Vagina (tissue), 2 donors: ENCODE measurements at regions not wholly inside any gene's neighbourhood (a gene's known extent, or its start where the extent isn't known, plus 50 kb on each side); places are given as distances from the start of the nearest gene placed in this dataset.

Experiments used
- DNase-seq, 2 donors: peaks; one replicate each; pipeline ENCODE4 v3.0.0-alpha.2; 2017; ENCODE audit errors: extremely low spot score in 2 of 2
- H3K27ac ChIP-seq: fragments of 200-600 bp; sonication (generic); one replicate; pipeline ENCODE4 v1.5.1; 2019
- H3K27me3 ChIP-seq: fragments of 200-600 bp; sonication (generic); one replicate; pipeline ENCODE4 v1.5.1; 2019
- H3K36me3 ChIP-seq, 2 donors: fragments of 200-600 bp; sonication (generic); one replicate each; pipeline ENCODE4 v1.5.1; 2017 to 2019
- H3K4me1 ChIP-seq: fragments of 200-600 bp; sonication (generic); one replicate; pipeline ENCODE4 v1.5.1; 2019
- H3K4me3 ChIP-seq, 2 donors: fragments of 200-600 bp; sonication (generic); 1 replicate in 1 of 2; 2 replicates in 1 of 2; pipeline ENCODE4 v1.5.1; 2016 to 2019
- H3K9me3 ChIP-seq: fragments of 200-600 bp; sonication (generic); one replicate; pipeline ENCODE4 v1.5.1; 2019
- CTCF ChIP-seq, 3 experiments: fragments of 450-650 bp in 2 of 3; fragments of 200-600 bp in 1 of 3; sonication (generic) in 1 of 3; IDR thresholded peaks; one replicate each; pipeline ENCODE4 v1.5.1; 2017 to 2019; ENCODE audit warnings: antibody characterized with exemption in 3 of 3, mild to moderate bottlenecking in 2 of 3, moderate library complexity in 2 of 3
- POLR2A ChIP-seq, 2 donors: fragments of 450-650 bp; IDR thresholded peaks; one replicate each; pipeline ENCODE4 v1.6.1; 2017; ENCODE audit warnings: antibody characterized with exemption in 2 of 2, mild to moderate bottlenecking in 2 of 2, moderate library complexity in 2 of 2
- POLR2AphosphoS5 ChIP-seq, 2 donors: sonication (generic); formaldehyde crosslinking; IDR thresholded peaks; one replicate each; pipeline ENCODE4 v1.9.0; 2017; ENCODE audit warnings: antibody characterized with exemption in 2 of 2, mild to moderate bottlenecking in 2 of 2, low read depth in 1 of 2; ENCODE audit not compliant: insufficient read depth in 1 of 2
- intact Hi-C: fragments of 100-400 bp; cut with DNase I; formaldehyde crosslinking; loops from one replicate; pipeline ENCODE4 v1.15.1; 2023

DNA sequence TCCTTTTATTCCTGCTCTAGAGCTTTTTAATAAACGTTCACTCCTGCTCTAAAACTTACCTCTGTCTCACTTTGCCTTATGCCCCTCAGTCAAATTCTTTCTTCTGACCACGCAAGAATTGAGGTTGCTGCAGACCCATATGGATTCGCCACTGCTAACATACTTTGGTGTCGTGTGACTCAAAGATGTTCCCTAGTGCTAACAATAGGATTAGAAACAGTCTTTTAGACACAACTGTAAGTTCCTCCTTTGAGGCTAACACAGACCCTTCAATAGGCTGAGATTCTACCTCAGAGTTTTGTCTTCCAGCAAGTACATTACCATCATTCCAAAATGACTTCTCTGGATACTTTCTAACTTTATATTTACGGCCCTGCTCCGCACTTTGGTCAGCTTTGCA is 149.5 kb upstream of the COX10 start:
- Histone ChIP-seq H3K36me3 (no peaks in the 10 kb centered on the region), H3K27ac (no peak overlapping the region), H3K9me3 (no peaks in the 10 kb centered on the region), H3K4me1 (no peaks in the 10 kb centered on the region), H3K4me3 (no peak overlapping the region), H3K27me3 (no peaks in the 10 kb centered on the region)
- peak in 1 of 2 donors; percentile 2 for DNase-seq
- intact Hi-C loops: no loop called here
- TF ChIP-seq POLR2AphosphoS5 (IDR thresholded peaks at IDR 0.05; ENCODE audit: insufficient read depth in 1 of 2, low read depth in 1 of 2) (no peak), CTCF (IDR thresholded peaks at IDR 0.05) (no peak), POLR2A (IDR thresholded peaks at IDR 0.05) (no peak)

DNA sequence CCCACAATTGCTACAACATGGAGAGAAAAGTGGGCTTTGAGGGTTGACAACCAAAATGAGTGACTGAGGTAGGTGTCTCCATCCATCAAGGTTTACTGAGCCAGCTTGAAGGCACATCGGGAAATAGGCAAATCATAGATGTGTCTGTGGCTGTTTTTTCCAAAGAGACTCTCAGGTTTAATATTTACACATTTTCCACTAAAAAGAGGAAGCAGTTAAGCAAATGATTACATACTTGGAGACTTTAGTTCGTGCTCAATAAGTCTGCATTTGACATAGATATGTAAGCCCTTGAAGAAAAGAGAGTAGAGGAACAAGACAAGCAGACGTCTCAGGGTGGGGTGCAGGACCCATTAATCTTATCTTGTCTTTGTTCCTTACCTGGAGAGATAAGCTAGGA is 148.9 kb upstream of the COX10 start:
- no peak for TF ChIP-seq POLR2AphosphoS5 (IDR thresholded peaks at IDR 0.05; ENCODE audit: insufficient read depth in 1 of 2, low read depth in 1 of 2)
- Histone ChIP-seq H3K27me3 (no peaks in the 10 kb centered on the region), H3K27ac (no peak overlapping the region), H3K4me1 (no peaks in the 10 kb centered on the region), H3K36me3 (no peaks in the 10 kb centered on the region), H3K9me3 (no peaks in the 10 kb centered on the region), H3K4me3 (no peak overlapping the region)
- peak in 1 of 2 donors; percentile 11 for DNase-seq
- intact Hi-C loops: no loop called here

DNA sequence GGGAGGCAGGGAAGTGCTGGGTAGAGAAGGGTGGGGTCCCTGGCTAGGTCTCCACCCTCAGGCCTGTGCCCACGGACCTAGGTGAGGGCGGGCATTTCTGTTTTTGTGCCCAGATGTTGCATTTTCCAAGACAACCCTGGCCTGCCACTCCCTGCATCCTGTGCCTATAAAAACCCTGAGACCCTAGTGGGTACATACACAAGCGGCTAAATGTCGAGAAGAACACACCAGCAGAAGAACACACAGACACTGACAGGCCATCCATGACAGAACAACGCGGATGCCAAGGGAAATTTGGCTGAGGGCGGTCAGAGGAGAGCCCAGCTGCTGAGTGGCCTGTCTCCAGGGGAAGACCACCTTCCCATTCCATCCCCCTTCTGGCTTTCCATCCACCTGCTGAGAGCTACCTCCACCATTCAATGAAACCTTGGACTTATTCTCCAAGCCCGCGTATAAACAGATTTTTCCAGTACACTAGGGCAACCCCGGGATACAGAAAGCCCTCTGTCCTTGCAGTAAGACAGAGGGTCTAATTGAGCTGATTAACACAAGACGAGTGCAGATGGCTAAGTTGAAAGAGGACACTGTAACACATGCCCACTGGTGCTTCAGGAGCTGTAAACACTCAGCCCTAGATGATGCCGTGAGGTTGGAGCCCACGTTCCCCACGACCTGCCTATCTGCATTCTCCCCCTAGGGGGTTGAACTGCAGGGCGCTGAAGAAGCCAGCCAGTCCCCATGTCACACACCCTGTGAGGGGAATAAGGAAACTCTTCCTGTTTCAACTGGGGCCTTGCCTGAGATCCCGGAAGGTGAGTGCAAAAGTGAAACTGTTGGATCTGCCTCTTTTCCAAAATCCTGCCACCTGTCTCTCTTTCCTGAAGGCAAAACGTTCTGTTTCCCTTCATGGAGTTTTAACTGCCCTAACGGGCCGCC is 147.2 kb upstream of the COX10 start:
- intact Hi-C loops: no loop called here
- TF ChIP-seq POLR2A (IDR thresholded peaks at IDR 0.05): no peak
- no peak for TF ChIP-seq POLR2AphosphoS5 (IDR thresholded peaks at IDR 0.05; ENCODE audit: insufficient read depth in 1 of 2, low read depth in 1 of 2)
- no peak for TF ChIP-seq CTCF (IDR thresholded peaks at IDR 0.05)
- H3K4me3 ChIP-seq: no peak overlapping the region
- H3K36me3 ChIP-seq: no peaks in the 10 kb centered on the region
- H3K27ac ChIP-seq: no peak overlapping the region
- H3K4me1 ChIP-seq: no peaks in the 10 kb centered on the region
- peak in 1 of 2 donors; percentile 72 for DNase-seq
- H3K27me3 ChIP-seq: no peaks in the 10 kb centered on the region
- H3K9me3 ChIP-seq: no peaks in the 10 kb centered on the region

- TF ChIP-seq POLR2A (IDR thresholded peaks at IDR 0.05): no peak
- no peak for TF ChIP-seq CTCF (IDR thresholded peaks at IDR 0.05)
- no peak for TF ChIP-seq POLR2AphosphoS5 (IDR thresholded peaks at IDR 0.05; ENCODE audit: insufficient read depth in 1 of 2, low read depth in 1 of 2)
- DNase-seq: peak in 1 of 2 donors; percentile 40
These were observed 146.4 kb upstream of the COX10 start for GRCh38 chr17:13922885-13923284.

GRCh38 chr17:13925579-13925978 is 143.7 kb upstream of the COX10 start:
- Histone ChIP-seq H3K4me1 (peaks cover 4% of the 10 kb centered on the region), H3K4me3 (no peak overlapping the region), H3K27me3 (no peaks in the 10 kb centered on the region), H3K36me3 (no peaks in the 10 kb centered on the region), H3K9me3 (no peaks in the 10 kb centered on the region), H3K27ac (no peak overlapping the region)
- intact Hi-C loops: no loop called here
- peak in 1 of 2 donors; percentile 27 for DNase-seq
- TF ChIP-seq CTCF (IDR thresholded peaks at IDR 0.05): no peak
- TF ChIP-seq POLR2A (IDR thresholded peaks at IDR 0.05): no peak
- TF ChIP-seq POLR2AphosphoS5 (IDR thresholded peaks at IDR 0.05; ENCODE audit: insufficient read depth in 1 of 2, low read depth in 1 of 2): no peak

More at GRCh38 chr17:13922885-13923284, 146.4 kb upstream of the COX10 start:
- intact Hi-C loops: no loop called here
- Histone ChIP-seq H3K4me1 (no peaks in the 10 kb centered on the region), H3K27me3 (no peaks in the 10 kb centered on the region), H3K9me3 (no peaks in the 10 kb centered on the region), H3K36me3 (no peaks in the 10 kb centered on the region), H3K27ac (no peak overlapping the region), H3K4me3 (no peak overlapping the region)
